Nephron progenitor cell (in vitro differentiated cells): ENCODE measurements at regions not wholly inside any gene's neighbourhood (a gene's known extent, or its start where the extent isn't known, plus 50 kb on each side); places are given as distances from the start of the nearest gene placed in this dataset.

ENCODE experiments used
- DNase-seq: peaks from one replicate; pipeline ENCODE4 v3.0.0; 2021
- H3K27ac Mint-ChIP-seq: 2 replicates; pipeline ENCODE4 v1.8.0; 2021; ENCODE audit warnings: mild to moderate bottlenecking, moderate library complexity, mixed read lengths
- H3K27me3 Mint-ChIP-seq: 2 replicates; pipeline ENCODE4 v1.8.0; 2021; ENCODE audit warnings: mild to moderate bottlenecking, low read depth, mixed read lengths; ENCODE audit not compliant: poor library complexity
- H3K36me3 Mint-ChIP-seq: 2 replicates; pipeline ENCODE4 v1.8.0; 2021; ENCODE audit warnings: low read depth, mixed read lengths
- H3K4me1 Mint-ChIP-seq: 2 replicates; pipeline ENCODE4 v1.8.0; 2021; ENCODE audit warnings: mixed read lengths
- H3K4me3 Mint-ChIP-seq: 2 replicates; pipeline ENCODE4 v1.8.0; 2021; ENCODE audit warnings: mild to moderate bottlenecking, moderate library complexity, mixed read lengths
- H3K9me3 Mint-ChIP-seq: 2 replicates; pipeline ENCODE4 v1.8.0; 2021; ENCODE audit warnings: mild to moderate bottlenecking, moderate library complexity, mixed read lengths
- TF ChIP-seq, protein P1 (sequence below): fragments of 200-600 bp; sonication (generic); IDR thresholded peaks from 2 replicates; pipeline ENCODE4 v1.5.0; 2021; ENCODE audit warnings: antibody characterized with exemption

DNA sequence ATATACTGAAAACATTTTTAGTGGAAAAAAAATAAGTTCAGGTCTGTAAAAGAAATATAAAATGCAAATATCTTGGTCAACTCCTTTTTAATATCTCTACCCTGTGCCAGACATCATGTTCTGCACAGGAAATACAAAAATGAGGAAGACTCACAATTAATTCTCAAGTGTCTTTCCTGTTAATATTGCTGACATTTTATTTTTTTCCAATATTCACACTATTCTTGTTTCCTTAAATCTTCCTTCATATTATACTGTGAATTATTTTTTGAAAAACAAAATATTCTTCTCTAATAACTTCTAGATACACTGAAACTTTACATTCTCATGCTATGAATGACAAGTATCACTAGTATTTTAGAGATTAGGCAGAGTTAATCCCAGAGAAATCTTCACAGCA lies 334.7 kb upstream of the FTMT start:
- Mint-ChIP-seq H3K36me3 (no peaks in the 10 kb centered on the region), H3K4me1 (no peaks in the 10 kb centered on the region), H3K4me3 (no peak overlapping the region), H3K9me3 (no peaks in the 10 kb centered on the region), H3K27me3 (peaks cover 3% of the 10 kb centered on the region), H3K27ac (no peak overlapping the region)
- TF ChIP-seq, protein P1, sequence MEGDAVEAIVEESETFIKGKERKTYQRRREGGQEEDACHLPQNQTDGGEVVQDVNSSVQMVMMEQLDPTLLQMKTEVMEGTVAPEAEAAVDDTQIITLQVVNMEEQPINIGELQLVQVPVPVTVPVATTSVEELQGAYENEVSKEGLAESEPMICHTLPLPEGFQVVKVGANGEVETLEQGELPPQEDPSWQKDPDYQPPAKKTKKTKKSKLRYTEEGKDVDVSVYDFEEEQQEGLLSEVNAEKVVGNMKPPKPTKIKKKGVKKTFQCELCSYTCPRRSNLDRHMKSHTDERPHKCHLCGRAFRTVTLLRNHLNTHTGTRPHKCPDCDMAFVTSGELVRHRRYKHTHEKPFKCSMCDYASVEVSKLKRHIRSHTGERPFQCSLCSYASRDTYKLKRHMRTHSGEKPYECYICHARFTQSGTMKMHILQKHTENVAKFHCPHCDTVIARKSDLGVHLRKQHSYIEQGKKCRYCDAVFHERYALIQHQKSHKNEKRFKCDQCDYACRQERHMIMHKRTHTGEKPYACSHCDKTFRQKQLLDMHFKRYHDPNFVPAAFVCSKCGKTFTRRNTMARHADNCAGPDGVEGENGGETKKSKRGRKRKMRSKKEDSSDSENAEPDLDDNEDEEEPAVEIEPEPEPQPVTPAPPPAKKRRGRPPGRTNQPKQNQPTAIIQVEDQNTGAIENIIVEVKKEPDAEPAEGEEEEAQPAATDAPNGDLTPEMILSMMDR = no peak
- no peak for DNase-seq

DNA sequence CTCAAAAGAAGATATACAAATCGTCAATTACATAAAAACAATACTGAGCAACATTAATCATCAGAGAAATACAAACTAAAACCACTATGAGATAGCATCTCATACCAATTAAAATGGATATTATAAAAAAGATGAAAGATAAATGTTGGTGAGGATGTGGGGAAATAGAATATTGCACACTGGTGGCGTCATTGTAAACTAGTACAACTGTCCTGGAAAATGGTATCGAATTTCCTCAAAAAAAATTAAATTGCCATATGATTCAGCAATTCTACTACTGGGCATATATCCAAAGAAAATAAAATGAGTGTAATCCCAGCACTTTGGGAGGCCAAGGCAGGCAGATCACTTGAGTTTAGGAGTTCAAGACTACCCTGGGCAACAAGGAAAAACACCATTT lies 326.0 kb upstream of the FTMT start:
- H3K27ac Mint-ChIP-seq = no peak overlapping the region
- no peaks in the 10 kb centered on the region for H3K27me3 Mint-ChIP-seq
- H3K9me3 Mint-ChIP-seq = peaks cover 7% of the 10 kb centered on the region
- no peak for DNase-seq
- H3K4me3 Mint-ChIP-seq = no peak overlapping the region
- TF ChIP-seq, protein P1 = no peak
- no peaks in the 10 kb centered on the region for H3K36me3 Mint-ChIP-seq
- H3K4me1 Mint-ChIP-seq = no peaks in the 10 kb centered on the region

GRCh38 chr5:121526908-121527307 lies 324.8 kb upstream of the FTMT start:
- Mint-ChIP-seq H3K4me3 (no peak overlapping the region), H3K36me3 (no peaks in the 10 kb centered on the region), H3K4me1 (no peaks in the 10 kb centered on the region), H3K9me3 (peaks cover 7% of the 10 kb centered on the region), H3K27me3 (no peaks in the 10 kb centered on the region), H3K27ac (no peak overlapping the region)
- DNase-seq = no peak
- TF ChIP-seq, protein P1 = no peak

GRCh38 chr5:121533814-121534213 lies 317.9 kb upstream of the FTMT start:
- no peak overlapping the region for H3K4me3 Mint-ChIP-seq
- TF ChIP-seq, protein P1 = no peak
- no peaks in the 10 kb centered on the region for H3K36me3 Mint-ChIP-seq

GRCh38 chr5:121550989-121551388 lies 300.7 kb upstream of the FTMT start:
- Mint-ChIP-seq H3K27me3 (peaks cover 6% of the 10 kb centered on the region), H3K4me3 (no peak overlapping the region), H3K4me1 (no peaks in the 10 kb centered on the region), H3K9me3 (peaks cover 1% of the 10 kb centered on the region), H3K27ac (no peak overlapping the region), H3K36me3 (no peaks in the 10 kb centered on the region)
- TF ChIP-seq, protein P1 = no peak
- DNase-seq = no peak

More at GRCh38 chr5:121533814-121534213, 317.9 kb upstream of the FTMT start:
- Mint-ChIP-seq H3K9me3 (no peaks in the 10 kb centered on the region), H3K27ac (no peak overlapping the region), H3K27me3 (no peaks in the 10 kb centered on the region), H3K4me1 (no peaks in the 10 kb centered on the region)
- no peak for DNase-seq

DNA sequence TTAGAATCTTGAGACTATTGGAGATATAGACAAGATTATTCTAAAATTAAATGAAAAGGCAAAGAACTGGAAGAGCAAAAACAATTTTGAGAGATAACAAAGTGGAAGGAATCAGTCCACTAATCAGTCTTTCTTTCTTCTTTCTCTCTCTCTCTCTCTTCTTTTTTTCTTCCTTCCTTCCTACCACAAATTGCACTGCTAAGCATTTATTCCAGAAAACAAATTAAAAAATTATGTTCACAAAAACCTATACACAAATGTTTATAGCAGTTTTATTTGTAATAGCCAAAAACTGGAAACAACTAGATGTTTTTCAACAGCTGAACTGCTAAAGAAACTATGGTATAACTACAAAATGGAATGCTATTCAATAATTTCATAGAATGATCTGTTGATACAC lies 291.9 kb upstream of the FTMT start:
- no peak overlapping the region for H3K27ac Mint-ChIP-seq
- no peak overlapping the region for H3K4me3 Mint-ChIP-seq
- H3K36me3 Mint-ChIP-seq = no peaks in the 10 kb centered on the region
- DNase-seq = no peak
- peaks cover 7% of the 10 kb centered on the region for H3K9me3 Mint-ChIP-seq
- H3K4me1 Mint-ChIP-seq = no peaks in the 10 kb centered on the region
- TF ChIP-seq, protein P1 = no peak
- H3K27me3 Mint-ChIP-seq = no peaks in the 10 kb centered on the region
